CD14-positive monocyte (primary cell): ENCODE measurements at regions not wholly inside any gene's neighbourhood (a gene's known extent, or its start where the extent isn't known, plus 50 kb on each side); places are given as distances from the start of the nearest gene placed in this dataset.

ENCODE experiments used
- DNase-seq, 3 donors: peaks; one replicate each; pipeline ENCODE4 v3.0.0-alpha.2; 2011 to 2022
- H2AFZ ChIP-seq: 2 replicates; pipeline ENCODE4 v1.6.0; 2012; ENCODE audit warnings: mild to moderate bottlenecking, low read depth, low read length, inconsistent platforms; ENCODE audit not compliant: insufficient read depth, poor library complexity, severe bottlenecking
- H3K27ac ChIP-seq, 2 donors: 1 replicate in 1 of 2; 2 replicates in 1 of 2; pipeline ENCODE4 v1.5.1; 2012 to 2013; ENCODE audit warnings: low read length in 2 of 2, control low read depth in 1 of 2, inconsistent platforms in 1 of 2, low read depth in 1 of 2, mild to moderate bottlenecking in 1 of 2
- H3K27me3 ChIP-seq, 2 donors: one replicate each; pipeline versions ENCODE4 v1.6.0 to v1.6.1; 2011 to 2013; ENCODE audit warnings: low read length in 2 of 2; ENCODE audit not compliant: control insufficient read depth in 2 of 2, insufficient read depth in 2 of 2
- H3K36me3 ChIP-seq, 2 donors: replicated peaks in 1 of 2; 1 replicate in 1 of 2; 2 replicates in 1 of 2; pipeline versions ENCODE4 v1.5.1 to v1.6.1; 2012 to 2013; ENCODE audit warnings: low read length in 2 of 2, control low read depth in 1 of 2, inconsistent platforms in 1 of 2, mild to moderate bottlenecking in 1 of 2; ENCODE audit not compliant: insufficient read depth in 2 of 2, control insufficient read depth in 1 of 2
- H3K4me1 ChIP-seq, 2 donors: 1 replicate in 1 of 2; 2 replicates in 1 of 2; pipeline versions ENCODE4 v1.5.1 to v1.6.1; 2012 to 2013; ENCODE audit warnings: low read length in 2 of 2, control low read depth in 1 of 2, inconsistent platforms in 1 of 2, mild to moderate bottlenecking in 1 of 2, moderate library complexity in 1 of 2; ENCODE audit not compliant: insufficient read depth in 2 of 2, control insufficient read depth in 1 of 2
- H3K4me2 ChIP-seq: replicated peaks from 2 replicates; pipeline ENCODE3; 2012; ENCODE audit warnings: low read length, moderate library complexity, mild to moderate bottlenecking; ENCODE audit not compliant: poor library complexity, severe bottlenecking; ENCODE audit errors: extremely low read depth
- H3K4me3 ChIP-seq, 3 experiments: fragments of 200-600 bp in 1 of 3; sonication (generic) in 1 of 3; replicated peaks in 1 of 3; 1 replicate in 2 of 3; 2 replicates in 1 of 3; pipeline ENCODE4 v1.5.1; 2011 to 2013; ENCODE audit warnings: low read length in 3 of 3, mild to moderate bottlenecking in 3 of 3, control low read depth in 2 of 3, low read depth in 2 of 3, inconsistent platforms in 1 of 3, moderate library complexity in 1 of 3
- H3K79me2 ChIP-seq: 2 replicates; pipeline ENCODE4 v1.6.0; 2012; ENCODE audit warnings: mild to moderate bottlenecking, control low read depth, inconsistent platforms, low read length, moderate library complexity; ENCODE audit not compliant: insufficient read depth
- H3K9ac ChIP-seq: 2 replicates; pipeline ENCODE4 v1.6.0; 2017; ENCODE audit warnings: low read length, mild to moderate bottlenecking; ENCODE audit not compliant: insufficient read depth, poor library complexity, severe bottlenecking
- H3K9me3 ChIP-seq, 2 donors: replicated peaks in 1 of 2; 1 replicate in 1 of 2; 2 replicates in 1 of 2; pipeline versions ENCODE4 v1.5.1 to v1.6.1; 2012 to 2013; ENCODE audit warnings: low read length in 2 of 2, control low read depth in 1 of 2; ENCODE audit not compliant: control insufficient read depth in 1 of 2, insufficient read depth in 1 of 2
- H4K20me1 ChIP-seq: 2 replicates; pipeline ENCODE4 v1.6.0; 2012; ENCODE audit warnings: mild to moderate bottlenecking, low read length, control low read depth, moderate library complexity; ENCODE audit not compliant: insufficient read depth
- H3K27ac Mint-ChIP-seq, 7 donors: one replicate each; pipeline ENCODE4 v1.8.0; 2020; ENCODE audit warnings: mild to moderate bottlenecking in 7 of 7, mixed read lengths in 7 of 7, moderate library complexity in 6 of 7, inconsistent platforms in 2 of 7
- H3K27me3 Mint-ChIP-seq, 3 donors: one replicate each; pipeline ENCODE4 v1.8.0; 2021 to 2022; ENCODE audit warnings: low read depth in 3 of 3, mild to moderate bottlenecking in 3 of 3, mixed read lengths in 3 of 3, moderate library complexity in 3 of 3, inconsistent platforms in 1 of 3
- H3K36me3 Mint-ChIP-seq, 2 donors: one replicate each; pipeline ENCODE4 v1.8.0; 2020; ENCODE audit warnings: mixed read lengths in 2 of 2, inconsistent platforms in 1 of 2, mild to moderate bottlenecking in 1 of 2
- H3K4me1 Mint-ChIP-seq: one replicate; pipeline ENCODE4 v1.8.0; 2020; ENCODE audit warnings: mild to moderate bottlenecking, mixed read lengths
- H3K4me3 Mint-ChIP-seq, 2 donors: one replicate each; pipeline ENCODE4 v1.8.0; 2020; ENCODE audit warnings: mild to moderate bottlenecking in 2 of 2, mixed read lengths in 2 of 2, moderate library complexity in 1 of 2
- H3K9me3 Mint-ChIP-seq, 7 donors: one replicate each; pipeline ENCODE4 v1.8.0; 2020 to 2022; ENCODE audit warnings: mixed read lengths in 7 of 7, mild to moderate bottlenecking in 6 of 7, moderate library complexity in 6 of 7, inconsistent platforms in 2 of 7
- WGBS: methylation state at CpG from one replicate; pipeline ENCODE4 v1.1.5; 2013; ENCODE audit warnings: missing lambda C conversion rate; ENCODE audit not compliant: insufficient coverage; 5-methylcytosine and 5-hydroxymethylcytosine counted together
- intact Hi-C, 2 donors: fragments of 100-400 bp; cut with micrococcal nuclease; formaldehyde crosslinking; loops; one replicate each; pipeline versions ENCODE4 v1.15.0 to v1.15.1; 2023
- TF ChIP-seq, protein P1 (sequence below): fragments of 200-600 bp; IDR thresholded peaks from one replicate; pipeline ENCODE4 v1.8.0; 2022; ENCODE audit warnings: antibody characterized with exemption, mild to moderate bottlenecking

DNA sequence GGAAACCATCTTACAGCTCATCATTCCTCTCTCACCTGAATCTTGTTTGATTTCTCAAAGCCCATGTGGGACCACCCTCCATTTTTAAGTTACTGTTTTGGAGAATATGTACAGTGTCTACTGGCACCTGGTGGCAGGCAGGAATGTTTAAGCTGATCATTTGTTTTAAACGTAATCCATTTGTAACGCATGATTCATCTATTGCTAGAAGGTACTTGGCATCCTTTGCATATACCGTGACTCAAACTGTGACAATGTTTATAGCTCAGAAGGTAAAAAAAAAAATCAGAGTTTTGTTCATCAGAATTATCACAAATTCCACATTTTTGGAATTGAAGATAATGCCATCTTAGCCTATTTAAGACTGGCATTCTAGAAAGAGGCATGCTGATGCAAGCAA lies 1007.5 kb upstream of the EEF2KMT start:
- no CpG with 5 or more reads among the region's 3 CpGs for WGBS
- Mint-ChIP-seq H3K4me3 (no peak overlapping the region), H3K27ac (no peak overlapping the region), H3K4me1 (no peaks in the 10 kb centered on the region), H3K36me3 (no peaks in the 10 kb centered on the region), H3K27me3 (no peaks in the 10 kb centered on the region), H3K9me3 (peaks cover 0 to 6% (median 2%) of the 10 kb centered on the region in 7 donors)
- Histone ChIP-seq H3K4me1 (no peaks in the 10 kb centered on the region), H3K27me3 (no peaks in the 10 kb centered on the region), H2AFZ (no peak overlapping the region), H3K36me3 (no peaks in the 10 kb centered on the region), H4K20me1 (no peaks in the 10 kb centered on the region), H3K9ac (no peak overlapping the region), H3K9me3 (peaks cover 0 to 9% of the 10 kb centered on the region in 2 donors), H3K4me3 (no peak overlapping the region), H3K4me2 (no peak overlapping the region), H3K27ac (no peak overlapping the region), H3K79me2 (no peaks in the 10 kb centered on the region)
- intact Hi-C loops = no loop called here
- TF ChIP-seq, protein P1, sequence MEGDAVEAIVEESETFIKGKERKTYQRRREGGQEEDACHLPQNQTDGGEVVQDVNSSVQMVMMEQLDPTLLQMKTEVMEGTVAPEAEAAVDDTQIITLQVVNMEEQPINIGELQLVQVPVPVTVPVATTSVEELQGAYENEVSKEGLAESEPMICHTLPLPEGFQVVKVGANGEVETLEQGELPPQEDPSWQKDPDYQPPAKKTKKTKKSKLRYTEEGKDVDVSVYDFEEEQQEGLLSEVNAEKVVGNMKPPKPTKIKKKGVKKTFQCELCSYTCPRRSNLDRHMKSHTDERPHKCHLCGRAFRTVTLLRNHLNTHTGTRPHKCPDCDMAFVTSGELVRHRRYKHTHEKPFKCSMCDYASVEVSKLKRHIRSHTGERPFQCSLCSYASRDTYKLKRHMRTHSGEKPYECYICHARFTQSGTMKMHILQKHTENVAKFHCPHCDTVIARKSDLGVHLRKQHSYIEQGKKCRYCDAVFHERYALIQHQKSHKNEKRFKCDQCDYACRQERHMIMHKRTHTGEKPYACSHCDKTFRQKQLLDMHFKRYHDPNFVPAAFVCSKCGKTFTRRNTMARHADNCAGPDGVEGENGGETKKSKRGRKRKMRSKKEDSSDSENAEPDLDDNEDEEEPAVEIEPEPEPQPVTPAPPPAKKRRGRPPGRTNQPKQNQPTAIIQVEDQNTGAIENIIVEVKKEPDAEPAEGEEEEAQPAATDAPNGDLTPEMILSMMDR = no peak
- no peak for DNase-seq

DNA sequence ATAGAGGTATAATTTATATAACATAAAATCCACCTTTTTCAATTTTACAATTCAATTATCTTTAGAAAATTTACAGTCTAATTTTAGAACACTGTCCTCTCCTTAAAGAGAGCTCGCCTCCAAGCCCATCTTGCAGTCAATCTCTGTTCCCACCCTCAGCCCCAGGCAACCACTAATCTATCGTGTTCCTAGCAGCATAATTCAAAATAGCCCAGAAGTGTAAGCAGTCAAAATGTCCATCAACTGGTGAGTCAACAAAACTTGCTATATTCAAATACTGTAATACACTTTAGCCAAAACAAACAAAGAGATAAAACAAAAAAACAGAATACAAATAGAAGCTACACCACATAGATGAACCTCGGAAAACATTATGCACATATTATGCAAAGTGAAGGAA lies 1006.8 kb upstream of the EEF2KMT start:
- WGBS = 76% methylated on average over 2 of the region's 3 CpGs
- Histone ChIP-seq H3K27me3 (no peaks in the 10 kb centered on the region), H3K36me3 (no peaks in the 10 kb centered on the region), H2AFZ (no peak overlapping the region), H3K27ac (no peak overlapping the region), H4K20me1 (no peaks in the 10 kb centered on the region), H3K4me1 (no peaks in the 10 kb centered on the region), H3K79me2 (no peaks in the 10 kb centered on the region), H3K9ac (no peak overlapping the region), H3K4me3 (no peak overlapping the region), H3K9me3 (peaks cover 0 to 9% of the 10 kb centered on the region in 2 donors), H3K4me2 (no peak overlapping the region)
- no peak for DNase-seq
- intact Hi-C loops = no loop called here
- no peak overlapping the region for H3K27ac Mint-ChIP-seq
- no peak overlapping the region for H3K4me3 Mint-ChIP-seq
- peaks cover 0 to 2% (median 0%) of the 10 kb centered on the region in 3 donors for H3K27me3 Mint-ChIP-seq
- TF ChIP-seq, protein P1 = no peak
- no peaks in the 10 kb centered on the region for H3K36me3 Mint-ChIP-seq
- peaks cover 0 to 6% (median 2%) of the 10 kb centered on the region in 7 donors for H3K9me3 Mint-ChIP-seq
- no peaks in the 10 kb centered on the region for H3K4me1 Mint-ChIP-seq
